A673 (cell line): ENCODE measurements at regions not wholly inside any gene's neighbourhood (a gene's known extent, or its start where the extent isn't known, plus 50 kb on each side); places are given as distances from the start of the nearest gene placed in this dataset.

ENCODE experiments used
- BruUV-seq: library from RNA; stranded (reverse); fragments of 400-500 nt; replicated peaks from 2 replicates; lab custom pipeline; 2021; lab: Mats Ljungman, UMichigan
- CTCF ChIA-PET: fragments of 300-600 bp; sonication (Branson Sonifier 250); formaldehyde crosslinking; loops from one replicate; lab custom pipeline; 2022; ENCODE audit warnings: antibody characterized with exemption; lab: Charles Lee
- POLR2A ChIA-PET: fragments of 300-600 bp; sonication (Branson Sonifier 250); formaldehyde crosslinking; loops from one replicate; lab custom pipeline; 2022; ENCODE audit warnings: antibody characterized with exemption; ENCODE audit not compliant: low non-redundant PET; lab: Charles Lee
- DNase-seq: peaks from one replicate; pipeline ENCODE4 v3.0.0-alpha.2; 2015; ENCODE audit warnings: low spot score
- H3K27ac ChIP-seq: fragments of 200-600 bp; sonication (generic); 2 replicates; pipeline ENCODE4 v1.5.1; 2016; ENCODE audit warnings: mixed run types, low read depth, mild to moderate bottlenecking, mixed read lengths, antibody characterized with exemption, low read length; ENCODE audit not compliant: poor library complexity, severe bottlenecking
- H3K27me3 ChIP-seq: fragments of 200-600 bp; sonication (generic); replicated peaks from 2 replicates; pipeline ENCODE4 v1.6.1; 2017; ENCODE audit warnings: mixed run types, low read depth, mild to moderate bottlenecking, mixed read lengths, antibody characterized with exemption, low read length; ENCODE audit not compliant: insufficient read depth, poor library complexity
- H3K36me3 ChIP-seq: fragments of 200-600 bp; sonication (generic); 2 replicates; pipeline ENCODE4 v1.6.1; 2016; ENCODE audit warnings: mixed run types, mild to moderate bottlenecking, mixed read lengths, antibody characterized with exemption, low read length; ENCODE audit not compliant: insufficient read depth, poor library complexity, severe bottlenecking
- H3K4me1 ChIP-seq: fragments of 200-600 bp; sonication (generic); 2 replicates; pipeline ENCODE4 v1.6.1; 2017; ENCODE audit warnings: mixed run types, mild to moderate bottlenecking, mixed read lengths, antibody characterized with exemption, low read length; ENCODE audit not compliant: insufficient read depth, poor library complexity, severe bottlenecking
- H3K4me3 ChIP-seq: fragments of 200-600 bp; sonication (generic); 2 replicates; pipeline ENCODE4 v1.5.1; 2016; ENCODE audit warnings: low read depth, mixed run types, mild to moderate bottlenecking, mixed read lengths, low read length; ENCODE audit not compliant: poor library complexity, severe bottlenecking
- H3K9me3 ChIP-seq: fragments of 200-600 bp; sonication (generic); 2 replicates; pipeline ENCODE4 v1.6.1; 2016; ENCODE audit warnings: mixed run types, low read depth, mild to moderate bottlenecking, mixed read lengths, antibody characterized with exemption, low read length; ENCODE audit not compliant: poor library complexity, severe bottlenecking
- EZH2 ChIP-seq: fragments of 200-600 bp; sonication (generic); IDR thresholded peaks from 2 replicates; pipeline ENCODE4 v1.6.1; 2017; ENCODE audit warnings: borderline replicate concordance, low read depth, mild to moderate bottlenecking, mixed read lengths, antibody characterized with exemption, low read length; ENCODE audit not compliant: poor library complexity, severe bottlenecking
- intact Hi-C: fragments of 100-400 bp; cut with micrococcal nuclease; formaldehyde crosslinking; loops from one replicate; pipeline ENCODE4 v1.10.0; 2022; ENCODE audit not compliant: unreplicated experiment
- TF ChIP-seq, protein P1 (sequence below): fragments of 300-800, 200-600 bp; sonication (generic); conservative IDR thresholded peaks from 2 replicates; pipeline ENCODE4 v1.5.1; 2017; ENCODE audit warnings: low read depth, mild to moderate bottlenecking, antibody characterized with exemption, low read length, moderate library complexity, mixed read lengths

GRCh38 chr1:4396551-4396950 is 257.9 kb upstream of the AJAP1 start:
- Histone ChIP-seq H3K9me3 (peaks cover 17% of the 10 kb centered on the region), H3K27me3 (no peaks in the 10 kb centered on the region), H3K36me3 (no peaks in the 10 kb centered on the region), H3K4me3 (no peak overlapping the region), H3K27ac (no peak overlapping the region), H3K4me1 (no peaks in the 10 kb centered on the region)
- BruUV-seq = no TSS peak
- TF ChIP-seq, protein P1, sequence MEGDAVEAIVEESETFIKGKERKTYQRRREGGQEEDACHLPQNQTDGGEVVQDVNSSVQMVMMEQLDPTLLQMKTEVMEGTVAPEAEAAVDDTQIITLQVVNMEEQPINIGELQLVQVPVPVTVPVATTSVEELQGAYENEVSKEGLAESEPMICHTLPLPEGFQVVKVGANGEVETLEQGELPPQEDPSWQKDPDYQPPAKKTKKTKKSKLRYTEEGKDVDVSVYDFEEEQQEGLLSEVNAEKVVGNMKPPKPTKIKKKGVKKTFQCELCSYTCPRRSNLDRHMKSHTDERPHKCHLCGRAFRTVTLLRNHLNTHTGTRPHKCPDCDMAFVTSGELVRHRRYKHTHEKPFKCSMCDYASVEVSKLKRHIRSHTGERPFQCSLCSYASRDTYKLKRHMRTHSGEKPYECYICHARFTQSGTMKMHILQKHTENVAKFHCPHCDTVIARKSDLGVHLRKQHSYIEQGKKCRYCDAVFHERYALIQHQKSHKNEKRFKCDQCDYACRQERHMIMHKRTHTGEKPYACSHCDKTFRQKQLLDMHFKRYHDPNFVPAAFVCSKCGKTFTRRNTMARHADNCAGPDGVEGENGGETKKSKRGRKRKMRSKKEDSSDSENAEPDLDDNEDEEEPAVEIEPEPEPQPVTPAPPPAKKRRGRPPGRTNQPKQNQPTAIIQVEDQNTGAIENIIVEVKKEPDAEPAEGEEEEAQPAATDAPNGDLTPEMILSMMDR = no peak
- TF ChIP-seq EZH2 = no peak
- ChIA-PET POLR2A (no interaction called here), CTCF (no interaction called here)
- DNase-seq = no peak
- intact Hi-C loops = no loop called here

DNA sequence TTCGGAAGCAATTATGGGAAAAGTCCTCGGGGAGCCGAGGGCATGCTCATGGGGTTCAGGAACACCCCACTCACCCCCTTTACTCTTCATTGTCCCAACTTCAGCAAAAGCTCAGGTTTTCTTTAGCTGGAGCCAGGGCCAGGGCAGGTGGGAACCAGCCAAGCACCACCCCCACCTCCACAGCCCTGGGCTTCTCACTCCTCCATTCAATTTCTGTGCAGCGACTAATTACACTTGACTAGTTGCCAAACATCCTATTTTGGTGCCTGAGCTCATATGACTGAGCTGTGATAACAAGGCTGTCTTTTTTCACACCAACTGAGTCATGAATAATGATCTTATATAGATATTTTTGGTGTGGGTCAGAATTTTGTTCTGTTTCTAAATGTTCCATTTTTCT is 257.2 kb upstream of the AJAP1 start:
- Histone ChIP-seq H3K4me1 (no peaks in the 10 kb centered on the region), H3K27me3 (no peaks in the 10 kb centered on the region), H3K36me3 (no peaks in the 10 kb centered on the region), H3K27ac (no peak overlapping the region), H3K4me3 (no peak overlapping the region), H3K9me3 (peaks cover 17% of the 10 kb centered on the region)
- ChIA-PET POLR2A (no interaction called here), CTCF (no interaction called here)
- no peak for TF ChIP-seq EZH2
- DNase-seq = peak; percentile 10
- intact Hi-C loops = no loop called here
- no TSS peak for BruUV-seq

- no TSS peak for BruUV-seq
- CTCF ChIA-PET = no interaction called here
- H3K27ac ChIP-seq = no peak overlapping the region
- peaks cover 3% of the 10 kb centered on the region for H3K9me3 ChIP-seq
- H3K27me3 ChIP-seq = no peaks in the 10 kb centered on the region
- no peak for DNase-seq
- no peaks in the 10 kb centered on the region for H3K36me3 ChIP-seq
- no peak overlapping the region for H3K4me3 ChIP-seq
- intact Hi-C loops = no loop called here
- H3K4me1 ChIP-seq = no peaks in the 10 kb centered on the region
- TF ChIP-seq, protein P1 = no peak
- TF ChIP-seq EZH2 = no peak
- POLR2A ChIA-PET = no interaction called here
These were observed 252.4 kb upstream of the AJAP1 start for GRCh38 chr1:4402032-4402431.

GRCh38 chr1:4404854-4405590 is 249.4 kb upstream of the AJAP1 start:
- BruUV-seq = no TSS peak
- H3K4me1 ChIP-seq = no peaks in the 10 kb centered on the region
- POLR2A ChIA-PET = no interaction called here
- TF ChIP-seq EZH2 = no peak
- TF ChIP-seq, protein P1 = no peak
- intact Hi-C loops = no loop called here
- no peak overlapping the region for H3K27ac ChIP-seq
- no peaks in the 10 kb centered on the region for H3K9me3 ChIP-seq
- H3K36me3 ChIP-seq = no peaks in the 10 kb centered on the region
- no peak overlapping the region for H3K4me3 ChIP-seq
- CTCF ChIA-PET = no interaction called here
- DNase-seq = no peak
- no peaks in the 10 kb centered on the region for H3K27me3 ChIP-seq
